ENCODE measurements at regions not wholly inside any gene's neighbourhood (a gene's known extent, or its start where the extent isn't known, plus 50 kb on each side); places are given as distances from the start of the nearest gene placed in this dataset.

DNA sequence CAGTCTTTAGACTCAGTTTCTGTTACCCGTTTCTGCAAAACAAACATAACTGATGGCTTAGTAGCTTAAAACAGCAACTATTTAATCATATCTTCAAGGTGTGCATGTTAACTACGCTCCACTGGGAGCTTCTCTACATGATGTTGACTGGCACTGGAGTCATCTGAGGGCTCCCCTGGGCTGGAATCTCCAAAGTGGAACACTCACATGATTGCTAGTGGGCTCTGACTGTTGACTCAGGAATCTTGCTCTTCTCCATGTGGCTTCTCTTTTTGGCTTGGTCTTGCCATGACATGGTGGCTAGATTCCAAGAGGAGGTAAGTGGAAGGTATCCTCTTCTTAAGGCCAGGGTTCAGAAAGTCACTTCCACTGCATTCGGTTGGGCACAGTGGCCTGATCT lies 160.8 kb downstream of the PMAIP1 start:
- H3K27ac ChIP-seq: no peak overlapping the region
- no peaks in the 10 kb centered on the region for H3K27me3 ChIP-seq
- intact Hi-C loops (cut with DNase I; ENCODE audit: low total_unique reads) (no loop called here), in situ Hi-C loops (cut with MboI; ENCODE audit: low pct_ligation_motif_present in 1 of 4, low pct_unique_long_range_greater_than_20kb in 1 of 4, low sequenced_read_pairs in 3 of 4) (no loop called here)
- H3K4me3 ChIP-seq: no peak overlapping the region
- H3K4me1 ChIP-seq: no peaks in the 10 kb centered on the region
- 69 to 79% methylated on average over 1 to 3 of the region's 3 CpGs for WGBS, 2 donors (ENCODE audit: low coverage in 1 of 2)
- no peaks in the 10 kb centered on the region for H3K36me3 ChIP-seq
- TF ChIP-seq, protein P1, sequence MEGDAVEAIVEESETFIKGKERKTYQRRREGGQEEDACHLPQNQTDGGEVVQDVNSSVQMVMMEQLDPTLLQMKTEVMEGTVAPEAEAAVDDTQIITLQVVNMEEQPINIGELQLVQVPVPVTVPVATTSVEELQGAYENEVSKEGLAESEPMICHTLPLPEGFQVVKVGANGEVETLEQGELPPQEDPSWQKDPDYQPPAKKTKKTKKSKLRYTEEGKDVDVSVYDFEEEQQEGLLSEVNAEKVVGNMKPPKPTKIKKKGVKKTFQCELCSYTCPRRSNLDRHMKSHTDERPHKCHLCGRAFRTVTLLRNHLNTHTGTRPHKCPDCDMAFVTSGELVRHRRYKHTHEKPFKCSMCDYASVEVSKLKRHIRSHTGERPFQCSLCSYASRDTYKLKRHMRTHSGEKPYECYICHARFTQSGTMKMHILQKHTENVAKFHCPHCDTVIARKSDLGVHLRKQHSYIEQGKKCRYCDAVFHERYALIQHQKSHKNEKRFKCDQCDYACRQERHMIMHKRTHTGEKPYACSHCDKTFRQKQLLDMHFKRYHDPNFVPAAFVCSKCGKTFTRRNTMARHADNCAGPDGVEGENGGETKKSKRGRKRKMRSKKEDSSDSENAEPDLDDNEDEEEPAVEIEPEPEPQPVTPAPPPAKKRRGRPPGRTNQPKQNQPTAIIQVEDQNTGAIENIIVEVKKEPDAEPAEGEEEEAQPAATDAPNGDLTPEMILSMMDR (IDR thresholded peaks at IDR 0.05): no peak
- no peak for TF ChIP-seq POLR2A (IDR thresholded peaks at IDR 0.05)
- TF ChIP-seq POLR2AphosphoS5 (IDR thresholded peaks at IDR 0.05): no peak
- TF ChIP-seq EP300 (IDR thresholded peaks at IDR 0.05; ENCODE audit: low read depth): no peak
- no peaks in the 10 kb centered on the region for H3K9me3 ChIP-seq
- DNase-seq: no peak

DNA sequence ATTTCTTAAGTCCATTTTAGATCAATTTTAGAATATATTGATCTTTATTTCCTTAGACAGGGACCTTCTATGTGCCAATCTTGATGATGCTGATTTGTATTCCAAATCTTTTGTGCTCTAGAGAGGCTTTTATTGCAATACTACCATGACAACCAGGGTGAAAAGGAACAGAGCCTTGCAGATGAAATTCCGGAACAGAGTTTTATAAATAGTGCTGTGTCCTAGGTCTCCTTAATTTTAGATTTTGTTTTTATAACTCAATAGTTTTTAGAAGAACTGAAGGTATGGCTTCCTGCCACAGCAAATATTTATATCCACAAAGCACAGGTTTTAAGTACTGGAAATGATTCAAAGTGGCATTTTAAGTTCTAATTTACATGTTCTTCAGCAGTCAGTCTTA lies 160.2 kb downstream of the PMAIP1 start:
- Histone ChIP-seq H3K27me3 (no peaks in the 10 kb centered on the region), H3K36me3 (no peaks in the 10 kb centered on the region), H3K27ac (no peak overlapping the region), H3K4me1 (no peaks in the 10 kb centered on the region), H3K4me3 (no peak overlapping the region), H3K9me3 (no peaks in the 10 kb centered on the region)
- no peak for DNase-seq
- in situ Hi-C loops (cut with MboI; ENCODE audit: low pct_ligation_motif_present in 1 of 4, low pct_unique_long_range_greater_than_20kb in 1 of 4, low sequenced_read_pairs in 3 of 4): no loop called here
- WGBS, 2 donors (ENCODE audit: low coverage in 1 of 2): 40 to 56% methylated on average over 1 of the region's 1 CpG
- intact Hi-C loops (cut with DNase I; ENCODE audit: low total_unique reads): no loop called here
- TF ChIP-seq POLR2AphosphoS5 (IDR thresholded peaks at IDR 0.05): no peak
- no peak for TF ChIP-seq EP300 (IDR thresholded peaks at IDR 0.05; ENCODE audit: low read depth)
- TF ChIP-seq, protein P1 (IDR thresholded peaks at IDR 0.05): no peak
- no peak for TF ChIP-seq POLR2A (IDR thresholded peaks at IDR 0.05)

DNA sequence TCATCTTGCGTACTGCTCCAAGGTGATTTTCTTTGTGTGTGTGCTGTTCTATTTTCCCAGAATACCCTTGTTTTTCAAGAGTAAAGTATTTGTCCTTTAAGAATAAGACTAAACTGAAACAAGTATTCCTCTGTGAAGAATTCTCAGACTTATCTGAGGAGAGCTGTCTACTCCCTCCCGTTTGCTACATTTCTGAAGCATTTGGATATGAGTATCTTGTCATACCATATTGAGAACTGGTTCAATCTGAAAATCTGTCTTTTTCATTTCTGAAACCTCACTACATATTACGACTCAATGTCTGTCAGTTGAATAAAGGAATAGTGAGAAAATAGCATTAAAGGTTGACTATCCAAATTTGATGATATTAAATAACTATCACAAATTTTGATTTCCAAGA lies 159.4 kb downstream of the PMAIP1 start:
- 68 to 89% methylated on average over 3 of the region's 3 CpGs for WGBS, 2 donors (ENCODE audit: low coverage in 1 of 2)
- H3K36me3 ChIP-seq: no peaks in the 10 kb centered on the region
- no peak for TF ChIP-seq POLR2AphosphoS5 (IDR thresholded peaks at IDR 0.05)
- no peak for TF ChIP-seq POLR2A (IDR thresholded peaks at IDR 0.05)
- TF ChIP-seq EP300 (IDR thresholded peaks at IDR 0.05; ENCODE audit: low read depth): no peak
- TF ChIP-seq, protein P1 (IDR thresholded peaks at IDR 0.05): no peak
- no peaks in the 10 kb centered on the region for H3K4me1 ChIP-seq
- no peaks in the 10 kb centered on the region for H3K27me3 ChIP-seq
- in situ Hi-C loops (cut with MboI; ENCODE audit: low pct_ligation_motif_present in 1 of 4, low pct_unique_long_range_greater_than_20kb in 1 of 4, low sequenced_read_pairs in 3 of 4) (no loop called here), intact Hi-C loops (cut with DNase I; ENCODE audit: low total_unique reads) (loop anchor here (2.0 kb wide), 1 partner anchor 64 kb away; no protein-coding TSS in a partner anchor)
- no peak overlapping the region for H3K4me3 ChIP-seq
- DNase-seq: no peak
- no peak overlapping the region for H3K27ac ChIP-seq
- no peaks in the 10 kb centered on the region for H3K9me3 ChIP-seq

DNA sequence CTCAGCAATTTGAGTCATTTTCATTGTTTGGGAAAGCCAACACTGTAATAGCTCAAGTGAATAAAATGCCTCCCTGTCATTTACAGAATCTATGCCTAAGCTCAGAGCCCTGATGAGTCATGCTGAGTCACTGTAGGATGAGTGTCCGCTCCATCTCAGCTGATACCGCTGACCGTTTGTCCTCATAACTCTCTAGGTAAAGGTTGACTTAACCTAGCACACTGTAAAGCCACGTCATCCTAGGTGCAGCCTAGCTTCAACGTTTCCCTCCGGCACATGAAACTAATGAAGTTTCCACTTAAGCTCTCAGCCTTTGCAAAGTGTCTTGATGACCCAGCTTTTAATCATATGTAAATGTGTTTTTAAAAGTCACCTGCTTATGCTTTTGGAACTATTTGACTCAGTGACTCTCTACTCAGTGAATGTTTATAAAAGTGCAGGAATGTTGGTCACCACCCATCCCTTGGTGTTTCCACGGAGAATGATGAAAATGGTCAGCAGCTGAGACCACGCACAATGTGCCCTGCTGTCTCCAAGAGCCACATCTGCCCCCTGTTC lies 154.0 kb downstream of the PMAIP1 start:
- no peak for DNase-seq
- no peaks in the 10 kb centered on the region for H3K4me1 ChIP-seq
- WGBS, 2 donors (ENCODE audit: low coverage in 1 of 2): 53 to 54% methylated on average over 8 of the region's 8 CpGs
- no peaks in the 10 kb centered on the region for H3K36me3 ChIP-seq
- intact Hi-C loops (cut with DNase I; ENCODE audit: low total_unique reads) (no loop called here), in situ Hi-C loops (cut with MboI; ENCODE audit: low pct_ligation_motif_present in 1 of 4, low pct_unique_long_range_greater_than_20kb in 1 of 4, low sequenced_read_pairs in 3 of 4) (no loop called here)
- H3K27ac ChIP-seq: no peak overlapping the region
- TF ChIP-seq POLR2A (IDR thresholded peaks at IDR 0.05): no peak
- H3K4me3 ChIP-seq: no peak overlapping the region
- H3K9me3 ChIP-seq: no peaks in the 10 kb centered on the region
- no peaks in the 10 kb centered on the region for H3K27me3 ChIP-seq

DNA sequence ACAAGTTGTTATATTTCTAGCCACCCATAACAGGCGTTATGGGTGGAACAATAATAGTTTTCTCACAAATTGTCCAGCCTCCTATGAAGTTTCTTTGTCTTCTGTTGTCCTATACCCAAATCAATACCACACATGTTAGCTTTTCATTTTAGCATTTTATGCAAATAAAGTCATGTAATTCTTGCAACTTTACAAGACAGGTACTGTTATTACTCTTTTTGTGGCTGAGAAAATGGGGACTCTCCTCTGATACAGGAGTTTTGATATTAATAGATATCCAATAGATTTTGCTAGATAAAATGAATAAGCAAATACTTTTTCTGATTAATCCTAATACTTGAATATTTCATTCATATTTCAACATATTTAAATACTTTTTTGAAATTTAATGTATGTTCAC lies 151.0 kb downstream of the PMAIP1 start:
- intact Hi-C loops (cut with DNase I; ENCODE audit: low total_unique reads): no loop called here
- Histone ChIP-seq H3K36me3 (no peaks in the 10 kb centered on the region), H3K4me1 (no peaks in the 10 kb centered on the region), H3K27ac (no peak overlapping the region), H3K4me3 (no peak overlapping the region), H3K27me3 (no peaks in the 10 kb centered on the region), H3K9me3 (no peaks in the 10 kb centered on the region)
- WGBS, 2 donors (ENCODE audit: low coverage in 1 of 2): 73 to 77% methylated on average over 1 of the region's 1 CpG
- in situ Hi-C loops (cut with MboI; ENCODE audit: low pct_ligation_motif_present in 1 of 4, low pct_unique_long_range_greater_than_20kb in 1 of 4, low sequenced_read_pairs in 3 of 4): no loop called here
- no peak for DNase-seq
- no peak for TF ChIP-seq POLR2A (IDR thresholded peaks at IDR 0.05)
- no peak for TF ChIP-seq EP300 (IDR thresholded peaks at IDR 0.05; ENCODE audit: low read depth)
- no peak for TF ChIP-seq POLR2AphosphoS5 (IDR thresholded peaks at IDR 0.05)
- TF ChIP-seq, protein P1 (IDR thresholded peaks at IDR 0.05): no peak
